ENCODE measurements at regions not wholly inside any gene's neighbourhood (a gene's known extent, or its start where the extent isn't known, plus 50 kb on each side); places are given as distances from the start of the nearest gene placed in this dataset.

DNA sequence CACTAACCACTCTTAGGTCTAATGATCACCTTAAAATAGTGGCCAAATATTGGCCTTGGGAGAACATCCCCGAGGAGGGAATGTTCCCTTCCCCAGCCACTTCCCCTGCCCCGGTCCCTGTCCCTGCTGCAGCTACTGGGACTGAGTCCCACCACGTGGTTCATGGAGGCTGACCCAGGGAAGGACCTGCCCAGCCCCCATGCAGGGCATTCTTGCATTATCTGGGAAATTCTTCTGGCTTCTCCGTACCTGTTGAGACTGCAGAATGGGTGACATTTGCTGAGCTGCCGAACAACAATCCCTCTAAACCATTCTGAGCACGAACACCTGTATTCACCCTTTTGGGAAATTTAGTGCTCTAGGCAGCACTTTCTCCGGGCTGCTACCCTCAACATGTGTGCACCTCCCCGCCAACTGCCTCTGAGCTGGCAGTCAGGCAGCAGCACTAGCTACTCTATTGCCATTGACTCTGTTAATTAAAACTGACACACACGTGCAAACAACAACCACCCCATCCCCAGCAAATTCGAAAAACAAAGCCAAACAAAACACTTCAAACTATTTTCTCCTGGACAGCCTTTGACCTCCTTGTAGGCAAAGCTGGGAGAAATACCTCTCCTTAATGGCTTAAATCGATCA is 567.4 kb upstream of the MKI67 start:
- DNase-seq, result no peak
- H3K36me3 Mint-ChIP-seq (ENCODE audit: unreplicated experiment), result no peaks in the 10 kb centered on the region
- H3K4me3 Mint-ChIP-seq (ENCODE audit: unreplicated experiment), result no peak overlapping the region
- H3K9me3 Mint-ChIP-seq (ENCODE audit: unreplicated experiment), result peaks cover 2% of the 10 kb centered on the region
- H3K4me1 Mint-ChIP-seq (ENCODE audit: low read depth, unreplicated experiment), result peaks cover 22% of the 10 kb centered on the region
- peaks cover 2% of the 10 kb centered on the region for H3K27me3 Mint-ChIP-seq (ENCODE audit: unreplicated experiment)
- TF ChIP-seq, protein P1, sequence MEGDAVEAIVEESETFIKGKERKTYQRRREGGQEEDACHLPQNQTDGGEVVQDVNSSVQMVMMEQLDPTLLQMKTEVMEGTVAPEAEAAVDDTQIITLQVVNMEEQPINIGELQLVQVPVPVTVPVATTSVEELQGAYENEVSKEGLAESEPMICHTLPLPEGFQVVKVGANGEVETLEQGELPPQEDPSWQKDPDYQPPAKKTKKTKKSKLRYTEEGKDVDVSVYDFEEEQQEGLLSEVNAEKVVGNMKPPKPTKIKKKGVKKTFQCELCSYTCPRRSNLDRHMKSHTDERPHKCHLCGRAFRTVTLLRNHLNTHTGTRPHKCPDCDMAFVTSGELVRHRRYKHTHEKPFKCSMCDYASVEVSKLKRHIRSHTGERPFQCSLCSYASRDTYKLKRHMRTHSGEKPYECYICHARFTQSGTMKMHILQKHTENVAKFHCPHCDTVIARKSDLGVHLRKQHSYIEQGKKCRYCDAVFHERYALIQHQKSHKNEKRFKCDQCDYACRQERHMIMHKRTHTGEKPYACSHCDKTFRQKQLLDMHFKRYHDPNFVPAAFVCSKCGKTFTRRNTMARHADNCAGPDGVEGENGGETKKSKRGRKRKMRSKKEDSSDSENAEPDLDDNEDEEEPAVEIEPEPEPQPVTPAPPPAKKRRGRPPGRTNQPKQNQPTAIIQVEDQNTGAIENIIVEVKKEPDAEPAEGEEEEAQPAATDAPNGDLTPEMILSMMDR (IDR thresholded peaks at IDR 0.05; ENCODE audit: partially characterized antibody, unreplicated experiment), result no peak
- no peak overlapping the region for H3K27ac Mint-ChIP-seq (ENCODE audit: unreplicated experiment)

GRCh38 chr10:128694168-128694850 is 568.1 kb upstream of the MKI67 start:
- Mint-ChIP-seq H3K9me3 (ENCODE audit: unreplicated experiment) (peaks cover 2% of the 10 kb centered on the region), H3K27me3 (ENCODE audit: unreplicated experiment) (peaks cover 2% of the 10 kb centered on the region), H3K36me3 (ENCODE audit: unreplicated experiment) (no peaks in the 10 kb centered on the region), H3K4me3 (ENCODE audit: unreplicated experiment) (no peak overlapping the region), H3K4me1 (ENCODE audit: low read depth, unreplicated experiment) (peaks cover 20% of the 10 kb centered on the region), H3K27ac (ENCODE audit: unreplicated experiment) (no peak overlapping the region)
- TF ChIP-seq, protein P1 (IDR thresholded peaks at IDR 0.05; ENCODE audit: partially characterized antibody, unreplicated experiment), result no peak
- no peak for DNase-seq

GRCh38 chr10:128694851-128695725 is 568.9 kb upstream of the MKI67 start:
- Mint-ChIP-seq H3K27me3 (ENCODE audit: unreplicated experiment) (peaks cover 2% of the 10 kb centered on the region), H3K4me1 (ENCODE audit: low read depth, unreplicated experiment) (peaks cover 15% of the 10 kb centered on the region), H3K36me3 (ENCODE audit: unreplicated experiment) (no peaks in the 10 kb centered on the region), H3K9me3 (ENCODE audit: unreplicated experiment) (peaks cover 2% of the 10 kb centered on the region), H3K4me3 (ENCODE audit: unreplicated experiment) (no peak overlapping the region), H3K27ac (ENCODE audit: unreplicated experiment) (no peak overlapping the region)
- no peak for DNase-seq
- TF ChIP-seq, protein P1 (IDR thresholded peaks at IDR 0.05; ENCODE audit: partially characterized antibody, unreplicated experiment), result no peak

- no peaks in the 10 kb centered on the region for H3K36me3 Mint-ChIP-seq (ENCODE audit: unreplicated experiment)
- peaks cover 2% of the 10 kb centered on the region for H3K9me3 Mint-ChIP-seq (ENCODE audit: unreplicated experiment)
- H3K27ac Mint-ChIP-seq (ENCODE audit: unreplicated experiment), result no peak overlapping the region
- peaks cover 7% of the 10 kb centered on the region for H3K4me1 Mint-ChIP-seq (ENCODE audit: low read depth, unreplicated experiment)
- TF ChIP-seq, protein P1 (IDR thresholded peaks at IDR 0.05; ENCODE audit: partially characterized antibody, unreplicated experiment), result no peak
- peaks cover 2% of the 10 kb centered on the region for H3K27me3 Mint-ChIP-seq (ENCODE audit: unreplicated experiment)
- no peak for DNase-seq
- H3K4me3 Mint-ChIP-seq (ENCODE audit: unreplicated experiment), result no peak overlapping the region
These were observed 569.7 kb upstream of the MKI67 start for GRCh38 chr10:128695931-128696330.
